Endothelial cell of umbilical vein (primary cell): ENCODE measurements at regions not wholly inside any gene's neighbourhood (a gene's known extent, or its start where the extent isn't known, plus 50 kb on each side); places are given as distances from the start of the nearest gene placed in this dataset.

Experiments
- BruUV-seq: library from RNA; stranded (reverse); fragments of 400-500 nt; replicated peaks from 2 replicates; lab custom pipeline; 2021; lab: Mats Ljungman, UMichigan
- CTCF ChIA-PET: fragments of 300-600, 350-600 bp; sonication (Branson Sonifier 250); formaldehyde crosslinking; loops from one replicate; lab custom pipeline; 2021; ENCODE audit warnings: antibody characterized with exemption, inconsistent platforms; lab: Charles Lee
- POLR2A ChIA-PET: fragments of 300-600, 350-600 bp; sonication (Branson Sonifier 250); formaldehyde crosslinking; loops from one replicate; lab custom pipeline; 2021; ENCODE audit warnings: antibody characterized with exemption, inconsistent platforms; lab: Charles Lee
- DNase-seq: peaks from one replicate; pipeline ENCODE4 v3.0.0-alpha.2; 2011; ENCODE audit warnings: low read depth, low spot score
- FAIRE-seq: peaks from 2 replicates; lab custom pipeline; 2011; peaks lifted over from hg19 to GRCh38; lab: Jason Lieb, UNC
- H2AFZ ChIP-seq: 2 replicates; pipeline ENCODE4 v1.6.0; 2012; ENCODE audit warnings: low read depth, low read length, control low read depth, inconsistent platforms
- H3K27ac ChIP-seq: 2 replicates; pipeline ENCODE4 v1.5.1; 2011; ENCODE audit warnings: low read depth, mild to moderate bottlenecking, control low read depth, low read length, moderate library complexity; ENCODE audit not compliant: insufficient read depth
- H3K27me3 ChIP-seq, 2 experiments: 2 replicates each; pipeline versions ENCODE4 v1.6.0 to v1.6.1; 2011; ENCODE audit warnings: low read length in 2 of 2, mixed read lengths in 1 of 2; ENCODE audit not compliant: control insufficient read depth in 2 of 2, insufficient read depth in 2 of 2
- H3K36me3 ChIP-seq, 2 experiments: 2 replicates in 1 of 2; 3 replicates in 1 of 2; pipeline ENCODE4 v1.5.1; 2011; ENCODE audit warnings: low read length in 2 of 2, mild to moderate bottlenecking in 1 of 2, moderate library complexity in 1 of 2; ENCODE audit not compliant: control insufficient read depth in 2 of 2, insufficient read depth in 2 of 2; ENCODE audit errors: extremely low read depth in 1 of 2
- H3K4me1 ChIP-seq: 3 replicates; pipeline ENCODE4 v1.5.1; 2011; ENCODE audit warnings: mild to moderate bottlenecking, low read length; ENCODE audit not compliant: control insufficient read depth, insufficient read depth; ENCODE audit errors: extremely low read depth
- H3K4me2 ChIP-seq: 2 replicates; pipeline ENCODE4 v1.6.1; 2011; ENCODE audit warnings: low read length, control low read depth, mixed read lengths; ENCODE audit not compliant: insufficient read depth
- H3K4me3 ChIP-seq, 3 experiments: fragments of 200-600 bp in 1 of 3; sonication (generic), shearing (Covaris generic) in 1 of 3; replicated peaks in 1 of 3; 2 replicates each; pipeline ENCODE4 v1.5.1; 2011 to 2016; ENCODE audit warnings: control low read depth in 3 of 3, low read length in 3 of 3, mild to moderate bottlenecking in 2 of 3, inconsistent platforms in 1 of 3, low read depth in 1 of 3, moderate library complexity in 1 of 3; ENCODE audit not compliant: insufficient read depth in 1 of 3
- H3K79me2 ChIP-seq: 2 replicates; pipeline ENCODE4 v1.6.0; 2012; ENCODE audit warnings: low read length, inconsistent platforms; ENCODE audit not compliant: control insufficient read depth, insufficient read depth
- H3K9ac ChIP-seq: replicated peaks from 2 replicates; pipeline ENCODE3; 2011; ENCODE audit warnings: low read length, control low read depth; ENCODE audit not compliant: insufficient read depth; ENCODE audit errors: extremely low read depth
- H3K9me1 ChIP-seq: replicated peaks from 3 replicates; pipeline ENCODE4 v1.6.0; 2011; ENCODE audit warnings: mild to moderate bottlenecking, low read length; ENCODE audit not compliant: control insufficient read depth, insufficient read depth; ENCODE audit errors: extremely low read depth
- H3K9me3 ChIP-seq: replicated peaks from 2 replicates; pipeline ENCODE4 v1.5.1; 2012; ENCODE audit warnings: low read length, inconsistent platforms; ENCODE audit not compliant: control insufficient read depth, insufficient read depth
- H4K20me1 ChIP-seq: replicated peaks from 2 replicates; pipeline ENCODE3; 2011; ENCODE audit warnings: mild to moderate bottlenecking, low read length; ENCODE audit not compliant: control insufficient read depth, insufficient read depth; ENCODE audit errors: extremely low read depth
- EZH2 ChIP-seq: IDR thresholded peaks from 2 replicates; pipeline ENCODE4 v1.6.1; 2012; ENCODE audit warnings: borderline replicate concordance, low read depth, mild to moderate bottlenecking, moderate library complexity, low read length, inconsistent platforms; ENCODE audit not compliant: severe bottlenecking
- JUN ChIP-seq: IDR thresholded peaks from 2 replicates; pipeline ENCODE4 v1.6.1; 2011; ENCODE audit warnings: borderline replicate concordance, low read depth; ENCODE audit not compliant: insufficient read length, insufficient read depth
- MYC ChIP-seq: IDR thresholded peaks from one replicate; pipeline ENCODE4 v1.6.1; 2011; ENCODE audit warnings: mild to moderate bottlenecking, low read depth, low read length
- POLR2AphosphoS5 ChIP-seq: IDR thresholded peaks from 2 replicates; pipeline ENCODE4 v1.6.1; 2012; ENCODE audit warnings: low read depth, mild to moderate bottlenecking, control low read depth, low read length, moderate library complexity; ENCODE audit not compliant: insufficient read depth
- dilution Hi-C: fragments of 300-500 bp; cut with MboI; formaldehyde crosslinking; loops from one replicate; pipeline ENCODE4 v1.15.0; 2019; ENCODE audit warnings: low sequenced_read_pairs; ENCODE audit not compliant: extremely low pct_ligation_motif_present
- intact Hi-C: fragments of 100-400 bp; cut with micrococcal nuclease; formaldehyde crosslinking; loops from one replicate; pipeline ENCODE4 v1.10.0; 2022
- TF ChIP-seq, protein P1 (sequence below): IDR thresholded peaks from 2 replicates; pipeline ENCODE4 v1.6.1; 2011; ENCODE audit not compliant: insufficient read depth, insufficient read length

DNA sequence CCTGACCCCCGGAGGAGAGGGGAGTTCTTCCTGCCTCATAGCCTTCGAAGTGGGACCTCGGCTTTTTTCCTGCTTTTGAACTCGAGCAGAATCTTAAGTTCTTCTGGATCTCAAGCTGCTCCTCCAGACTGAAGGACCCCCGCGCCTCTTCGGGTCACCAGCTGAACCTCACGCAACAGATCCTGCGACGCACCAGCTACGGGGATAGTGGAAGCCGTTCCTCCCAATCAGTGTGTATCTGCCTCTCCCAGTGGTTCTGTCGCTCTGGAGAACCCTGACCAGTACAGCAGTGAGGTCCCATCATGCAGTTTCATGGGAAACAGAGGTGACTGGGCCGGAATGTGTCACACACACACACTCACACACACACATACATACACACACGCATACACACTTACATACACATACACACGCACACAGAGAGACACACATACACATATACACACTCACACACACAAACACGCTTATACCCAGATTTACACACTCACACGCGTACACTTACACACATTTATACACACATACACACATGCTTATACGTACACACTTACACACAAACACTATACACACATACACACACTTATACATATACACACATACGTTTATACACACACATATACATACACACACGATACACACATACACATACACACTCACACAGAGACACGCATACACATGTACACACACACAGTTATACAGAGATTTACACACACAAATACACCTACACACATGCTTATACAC is 170.0 kb downstream of the TTLL2 start:
- Histone ChIP-seq H4K20me1 (no peaks in the 10 kb centered on the region), H3K9me1 (no peaks in the 10 kb centered on the region), H3K27me3 (no peaks in the 10 kb centered on the region), H3K9me3 (no peaks in the 10 kb centered on the region), H3K36me3 (no peaks in the 10 kb centered on the region), H3K4me2 (no peak overlapping the region), H3K4me3 (no peak overlapping the region), H3K27ac (no peak overlapping the region), H3K4me1 (no peaks in the 10 kb centered on the region), H3K9ac (no peak overlapping the region), H2AFZ (no peak overlapping the region), H3K79me2 (no peaks in the 10 kb centered on the region)
- FAIRE-seq, result no peak
- BruUV-seq, result no TSS peak
- intact Hi-C loops, result no loop called here
- no peak for DNase-seq
- POLR2A ChIA-PET, result no interaction called here
- dilution Hi-C loops, result no loop called here
- TF ChIP-seq MYC (no peak), JUN (no peak)
- CTCF ChIA-PET, result interaction anchor here (1.4 kb wide), 1 partner anchor 9 kb away, joined by 4 read pairs; no protein-coding TSS in a partner anchor

DNA sequence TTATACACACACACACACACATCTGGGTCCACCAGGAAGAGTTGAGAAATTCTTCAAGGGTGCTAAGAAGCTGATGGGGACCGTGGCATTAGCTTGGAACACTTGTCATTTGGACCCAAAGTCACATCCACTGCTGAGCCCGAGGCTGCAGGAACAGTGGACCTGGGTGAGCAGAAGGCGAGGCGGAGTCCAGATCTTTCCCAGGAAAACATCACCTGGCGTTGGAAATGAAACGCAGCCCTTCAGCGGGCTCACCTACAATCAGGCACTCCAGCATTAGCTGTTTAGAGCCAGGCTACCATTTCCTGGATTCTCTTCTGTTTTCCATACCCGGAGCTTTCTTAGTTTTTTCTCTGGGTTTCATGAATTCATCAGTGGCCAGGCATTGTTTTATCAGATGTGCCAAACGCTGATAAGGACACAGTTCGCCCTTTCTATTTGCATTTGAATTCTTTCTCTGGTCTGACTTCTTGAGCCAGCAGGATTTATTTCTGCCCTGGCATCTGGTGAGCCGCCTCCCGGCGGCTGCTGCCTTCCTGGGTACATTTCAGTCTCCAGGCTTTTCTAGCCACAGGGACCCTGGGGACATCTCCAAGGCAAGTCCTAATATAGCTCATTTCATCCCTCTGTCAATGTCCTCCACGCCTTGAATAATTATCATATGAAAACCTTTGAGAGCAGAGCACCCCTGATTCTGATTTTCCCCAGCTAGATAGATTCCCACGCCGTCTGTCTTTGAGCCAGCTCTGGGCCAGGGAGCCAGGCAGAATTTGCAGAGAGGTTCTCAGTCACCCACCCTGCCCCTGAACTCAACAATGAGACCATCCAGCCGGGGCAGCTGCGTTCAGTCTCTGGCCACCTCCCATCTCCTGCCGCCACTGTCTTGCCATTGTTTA is 170.9 kb downstream of the TTLL2 start:
- BruUV-seq, result no TSS peak

More for the DNA sequence above, 170.9 kb downstream of the TTLL2 start:
- Histone ChIP-seq H4K20me1 (no peaks in the 10 kb centered on the region), H3K79me2 (no peaks in the 10 kb centered on the region), H3K4me3 (no peak overlapping the region), H3K36me3 (no peaks in the 10 kb centered on the region), H3K27me3 (no peaks in the 10 kb centered on the region), H3K4me1 (no peaks in the 10 kb centered on the region), H3K4me2 (no peak overlapping the region), H2AFZ (no peak overlapping the region), H3K9me3 (no peaks in the 10 kb centered on the region), H3K27ac (no peak overlapping the region), H3K9ac (no peak overlapping the region), H3K9me1 (no peaks in the 10 kb centered on the region)
- intact Hi-C loops (no loop called here), dilution Hi-C loops (no loop called here)
- ChIA-PET CTCF (interaction anchor here (0.8 kb wide), 2 partner anchors 295 to 411 kb away, joined by 3 read pairs; no protein-coding TSS in a partner anchor), POLR2A (no interaction called here)
- DNase-seq (no peak), FAIRE-seq (no peak)
- TF ChIP-seq, protein P1, sequence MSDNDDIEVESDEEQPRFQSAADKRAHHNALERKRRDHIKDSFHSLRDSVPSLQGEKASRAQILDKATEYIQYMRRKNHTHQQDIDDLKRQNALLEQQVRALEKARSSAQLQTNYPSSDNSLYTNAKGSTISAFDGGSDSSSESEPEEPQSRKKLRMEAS, result no peak
- TF ChIP-seq EZH2, result no peak
- no peak for TF ChIP-seq POLR2AphosphoS5
- TF ChIP-seq JUN, result no peak
